Glutamatergic neuron (in vitro differentiated cells): ENCODE measurements at regions not wholly inside any gene's neighbourhood (a gene's known extent, or its start where the extent isn't known, plus 50 kb on each side); places are given as distances from the start of the nearest gene placed in this dataset.

ENCODE experiments used
- DNase-seq: peaks from one replicate; pipeline ENCODE4 v3.0.0; 2022
- H3K27ac Mint-ChIP-seq: one replicate; pipeline ENCODE4 v1.8.0; 2020; ENCODE audit warnings: mild to moderate bottlenecking, mixed read lengths, inconsistent platforms; ENCODE audit not compliant: unreplicated experiment
- H3K27me3 Mint-ChIP-seq: one replicate; pipeline ENCODE4 v1.8.0; 2020; ENCODE audit warnings: mild to moderate bottlenecking, moderate library complexity, mixed read lengths, inconsistent platforms; ENCODE audit not compliant: unreplicated experiment
- H3K36me3 Mint-ChIP-seq: one replicate; pipeline ENCODE4 v1.8.0; 2020; ENCODE audit warnings: mild to moderate bottlenecking, mixed read lengths, inconsistent platforms; ENCODE audit not compliant: unreplicated experiment
- H3K4me1 Mint-ChIP-seq: one replicate; pipeline ENCODE4 v1.8.0; 2020; ENCODE audit warnings: mild to moderate bottlenecking, low read depth, mixed read lengths, inconsistent platforms; ENCODE audit not compliant: unreplicated experiment
- H3K4me3 Mint-ChIP-seq: one replicate; pipeline ENCODE4 v1.8.0; 2020; ENCODE audit warnings: mild to moderate bottlenecking, mixed read lengths, inconsistent platforms; ENCODE audit not compliant: unreplicated experiment
- H3K9me3 Mint-ChIP-seq: one replicate; pipeline ENCODE4 v1.8.0; 2020; ENCODE audit warnings: mild to moderate bottlenecking, moderate library complexity, mixed read lengths, inconsistent platforms; ENCODE audit not compliant: unreplicated experiment
- TF ChIP-seq, protein P1 (sequence below): fragments of 200-600 bp; sonication (generic); IDR thresholded peaks from one replicate; pipeline ENCODE4 v1.5.0; 2021; ENCODE audit not compliant: partially characterized antibody, unreplicated experiment

DNA sequence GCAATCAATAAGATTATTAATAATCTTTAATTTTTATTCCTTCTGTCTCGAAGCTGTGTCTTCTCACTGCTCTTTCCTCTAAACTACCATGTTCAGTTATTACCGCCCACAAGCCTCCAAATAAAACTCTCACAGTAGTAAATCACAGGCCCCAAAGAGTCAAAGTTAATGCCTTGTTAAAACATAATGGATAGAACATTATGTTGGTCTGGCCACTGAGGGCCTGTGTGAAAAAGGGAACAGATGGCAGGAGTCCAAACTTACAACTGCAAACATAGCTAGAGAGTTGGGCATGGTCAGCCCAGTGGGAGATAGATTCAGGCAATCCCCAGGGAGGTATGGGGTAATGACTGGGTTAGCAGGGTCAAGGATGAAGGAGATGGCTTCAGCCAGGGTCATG, 84.6 kb upstream of the TNIP3 start:
- Mint-ChIP-seq H3K4me1 (peaks cover 14% of the 10 kb centered on the region), H3K36me3 (no peaks in the 10 kb centered on the region), H3K27me3 (no peaks in the 10 kb centered on the region), H3K27ac (no peak overlapping the region), H3K9me3 (no peaks in the 10 kb centered on the region), H3K4me3 (no peak overlapping the region)
- TF ChIP-seq, protein P1, sequence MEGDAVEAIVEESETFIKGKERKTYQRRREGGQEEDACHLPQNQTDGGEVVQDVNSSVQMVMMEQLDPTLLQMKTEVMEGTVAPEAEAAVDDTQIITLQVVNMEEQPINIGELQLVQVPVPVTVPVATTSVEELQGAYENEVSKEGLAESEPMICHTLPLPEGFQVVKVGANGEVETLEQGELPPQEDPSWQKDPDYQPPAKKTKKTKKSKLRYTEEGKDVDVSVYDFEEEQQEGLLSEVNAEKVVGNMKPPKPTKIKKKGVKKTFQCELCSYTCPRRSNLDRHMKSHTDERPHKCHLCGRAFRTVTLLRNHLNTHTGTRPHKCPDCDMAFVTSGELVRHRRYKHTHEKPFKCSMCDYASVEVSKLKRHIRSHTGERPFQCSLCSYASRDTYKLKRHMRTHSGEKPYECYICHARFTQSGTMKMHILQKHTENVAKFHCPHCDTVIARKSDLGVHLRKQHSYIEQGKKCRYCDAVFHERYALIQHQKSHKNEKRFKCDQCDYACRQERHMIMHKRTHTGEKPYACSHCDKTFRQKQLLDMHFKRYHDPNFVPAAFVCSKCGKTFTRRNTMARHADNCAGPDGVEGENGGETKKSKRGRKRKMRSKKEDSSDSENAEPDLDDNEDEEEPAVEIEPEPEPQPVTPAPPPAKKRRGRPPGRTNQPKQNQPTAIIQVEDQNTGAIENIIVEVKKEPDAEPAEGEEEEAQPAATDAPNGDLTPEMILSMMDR, result no peak
- DNase-seq, result no peak

- no peak overlapping the region for H3K27ac Mint-ChIP-seq
- no peaks in the 10 kb centered on the region for H3K36me3 Mint-ChIP-seq
- no peaks in the 10 kb centered on the region for H3K27me3 Mint-ChIP-seq
- TF ChIP-seq, protein P1, result no peak
- no peak for DNase-seq
- H3K4me3 Mint-ChIP-seq, result no peak overlapping the region
- H3K9me3 Mint-ChIP-seq, result no peaks in the 10 kb centered on the region
- H3K4me1 Mint-ChIP-seq, result peaks cover 16% of the 10 kb centered on the region
These were observed 82.6 kb upstream of the TNIP3 start for GRCh38 chr4:121246698-121247097.

DNA sequence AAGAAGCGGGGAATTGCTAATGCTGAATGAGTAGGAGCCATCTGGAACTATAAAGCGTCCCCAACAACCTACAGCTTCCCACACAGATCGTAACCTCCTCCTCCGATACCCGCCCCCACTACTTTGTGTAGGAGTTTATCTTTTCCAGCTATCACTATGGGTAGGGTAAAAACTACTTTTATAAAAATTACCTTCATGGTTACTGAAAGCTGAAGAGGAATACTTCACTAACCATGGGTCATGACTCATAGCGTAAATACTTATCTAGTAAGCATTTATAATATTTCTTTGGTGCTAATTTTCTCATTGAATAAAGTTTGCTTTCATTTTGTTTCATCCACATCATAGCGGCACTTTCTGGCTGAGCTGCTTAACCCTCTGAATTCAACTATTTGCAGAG, 79.4 kb upstream of the TNIP3 start:
- Mint-ChIP-seq H3K27me3 (no peaks in the 10 kb centered on the region), H3K4me3 (no peak overlapping the region), H3K9me3 (no peaks in the 10 kb centered on the region), H3K27ac (no peak overlapping the region), H3K36me3 (no peaks in the 10 kb centered on the region), H3K4me1 (peaks cover 11% of the 10 kb centered on the region)
- DNase-seq, result no peak
- TF ChIP-seq, protein P1, result no peak

DNA sequence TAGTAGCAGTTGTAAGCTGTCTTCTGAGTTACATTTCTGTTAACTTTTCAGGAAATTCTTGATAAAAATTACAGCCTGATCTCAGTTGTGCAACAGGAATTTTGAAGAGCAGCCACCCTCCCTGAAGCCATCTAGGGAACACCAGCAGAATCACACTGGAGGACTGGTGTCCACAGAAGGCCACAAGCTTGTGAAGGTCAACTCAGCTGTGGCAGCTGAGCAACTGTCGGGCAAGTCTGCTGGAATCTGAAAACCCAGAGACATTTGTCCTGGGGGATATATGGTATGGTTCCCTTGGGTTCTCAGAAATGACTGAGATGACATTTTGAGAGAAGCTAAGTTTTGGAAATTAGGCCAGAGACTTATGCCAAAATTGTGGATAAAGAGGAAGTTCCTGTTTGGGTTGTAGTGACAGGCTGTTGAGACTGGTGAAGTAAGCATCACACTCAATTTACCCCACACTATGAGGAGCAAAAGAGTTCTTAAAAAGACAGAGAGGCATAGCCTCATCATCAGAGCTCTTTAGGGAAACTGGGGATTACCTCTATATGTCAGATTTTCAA, 78.1 kb upstream of the TNIP3 start:
- DNase-seq, result no peak
- Mint-ChIP-seq H3K27me3 (no peaks in the 10 kb centered on the region), H3K4me3 (no peak overlapping the region), H3K4me1 (peaks cover 4% of the 10 kb centered on the region), H3K27ac (no peak overlapping the region), H3K36me3 (no peaks in the 10 kb centered on the region), H3K9me3 (no peaks in the 10 kb centered on the region)
- TF ChIP-seq, protein P1, result no peak

- peaks cover 2% of the 10 kb centered on the region for H3K4me1 Mint-ChIP-seq
These were observed 75.8 kb upstream of the TNIP3 start for GRCh38 chr4:121239951-121240350.

More at GRCh38 chr4:121239951-121240350, 75.8 kb upstream of the TNIP3 start:
- TF ChIP-seq, protein P1, result no peak
- DNase-seq, result no peak
- Mint-ChIP-seq H3K4me3 (no peak overlapping the region), H3K36me3 (no peaks in the 10 kb centered on the region), H3K27me3 (no peaks in the 10 kb centered on the region), H3K9me3 (no peaks in the 10 kb centered on the region), H3K27ac (no peak overlapping the region)
